ENCODE measurements at regions not wholly inside any gene's neighbourhood (a gene's known extent, or its start where the extent isn't known, plus 50 kb on each side); places are given as distances from the start of the nearest gene placed in this dataset.

GRCh38 chr2:47238638-47239037, 62.3 kb upstream of the CALM2 start:
- Histone ChIP-seq H3K4me3 (replicated peaks in 1 of 3; ENCODE audit: insufficient read depth in 1 of 3, low read depth in 1 of 3, low read length in 3 of 3) (no peak overlapping the region), H3K27me3 (ENCODE audit: control insufficient read depth in 2 of 2, insufficient read depth in 2 of 2, low read length in 2 of 2) (peaks cover 0 to 6% of the 10 kb centered on the region in 2 experiments), H3K9me3 (replicated peaks; ENCODE audit: control insufficient read depth, insufficient read depth, low read length) (no peaks in the 10 kb centered on the region), H3K9ac (replicated peaks; ENCODE audit: extremely low read depth, insufficient read depth, low read length) (no peak overlapping the region), H2AFZ (ENCODE audit: low read depth, low read length) (no peak overlapping the region), H3K9me1 (replicated peaks; ENCODE audit: control insufficient read depth, extremely low read depth, insufficient read depth, low read length) (no peaks in the 10 kb centered on the region), H3K27ac (ENCODE audit: insufficient read depth, low read depth, low read length) (no peak overlapping the region), H3K4me1 (ENCODE audit: control insufficient read depth, extremely low read depth, insufficient read depth, low read length) (no peaks in the 10 kb centered on the region), H4K20me1 (replicated peaks; ENCODE audit: control insufficient read depth, extremely low read depth, insufficient read depth, low read length) (no peaks in the 10 kb centered on the region), H3K79me2 (ENCODE audit: control insufficient read depth, insufficient read depth, low read length) (no peaks in the 10 kb centered on the region), H3K36me3 (ENCODE audit: control insufficient read depth in 2 of 2, extremely low read depth in 1 of 2, insufficient read depth in 2 of 2, low read length in 2 of 2) (no peaks in the 10 kb centered on the region), H3K4me2 (ENCODE audit: insufficient read depth, low read length) (no peak overlapping the region)
- POLR2A ChIA-PET = no interaction called here
- CTCF ChIA-PET = interaction anchor here (0.9 to 1.4 kb wide), 2 partner anchors 11 to 32 kb away, joined by 3 to 4 read pairs; no protein-coding TSS in a partner anchor
- intact Hi-C loops (cut with micrococcal nuclease) (no loop called here), dilution Hi-C loops (cut with MboI; ENCODE audit: extremely low pct_ligation_motif_present, low sequenced_read_pairs) (no loop called here)
- TF ChIP-seq EZH2 (IDR thresholded peaks at IDR 0.05; ENCODE audit: borderline replicate concordance, low read depth, low read length, severe bottlenecking) (no peak), POLR2A (IDR thresholded peaks at IDR 0.05; ENCODE audit: low read depth, low read length) (no peak), MYC (IDR thresholded peaks at IDR 0.05; ENCODE audit: low read depth, low read length) (no peak), POLR2AphosphoS5 (IDR thresholded peaks at IDR 0.05; ENCODE audit: insufficient read depth, low read depth, low read length) (no peak), GATA2 (IDR thresholded peaks at IDR 0.05; ENCODE audit: insufficient read depth, insufficient read length, low read depth, low read length) (no peak), JUN (IDR thresholded peaks at IDR 0.05; ENCODE audit: borderline replicate concordance, insufficient read depth, insufficient read length, low read depth) (no peak), CTCF (IDR thresholded peaks at IDR 0.05; ENCODE audit: extremely low read depth in 1 of 2, insufficient read depth in 1 of 2, low read depth in 1 of 2, low read length in 2 of 2) (no peak), FOS (IDR thresholded peaks at IDR 0.05; ENCODE audit: borderline replicate concordance, insufficient read depth, low read length) (no peak), MAX (IDR thresholded peaks at IDR 0.05; ENCODE audit: insufficient read depth, insufficient read length) (no peak)
- no TSS peak for BruUV-seq (replicated peaks)
- DNase-seq (ENCODE audit: low read depth, low spot score) = no peak
- no peak for FAIRE-seq
